ENCODE measurements at regions not wholly inside any gene's neighbourhood (a gene's known extent, or its start where the extent isn't known, plus 50 kb on each side); places are given as distances from the start of the nearest gene placed in this dataset.

- H3K27ac ChIP-seq: no peak overlapping the region
- POLR2A ChIA-PET (ENCODE audit: low non-redundant PET): no interaction called here
- CTCF ChIA-PET: no interaction called here
- no peak for TF ChIP-seq CTCF (conservative IDR thresholded peaks at IDR 0.05; ENCODE audit: low read depth)
- DNase-seq (ENCODE audit: low spot score): no peak
These were observed 104.2 kb upstream of the SORBS2 start for GRCh38 chr4:185916231-185916630.

GRCh38 chr4:185916683-185917082, 104.7 kb upstream of the SORBS2 start:
- no peak overlapping the region for H3K27ac ChIP-seq
- TF ChIP-seq CTCF (conservative IDR thresholded peaks at IDR 0.05; ENCODE audit: low read depth): no peak
- CTCF ChIA-PET: interaction anchor here (0.6 kb wide), 1 partner anchor 221 kb away, joined by 5 read pairs; no protein-coding TSS in a partner anchor
- POLR2A ChIA-PET (ENCODE audit: low non-redundant PET): no interaction called here
- no peak for DNase-seq (ENCODE audit: low spot score)

GRCh38 chr4:185919107-185919506, 107.1 kb upstream of the SORBS2 start:
- TF ChIP-seq CTCF (conservative IDR thresholded peaks at IDR 0.05; ENCODE audit: low read depth): no peak
- no peak overlapping the region for H3K27ac ChIP-seq
- ChIA-PET POLR2A (ENCODE audit: low non-redundant PET) (no interaction called here), CTCF (no interaction called here)
- no peak for DNase-seq (ENCODE audit: low spot score)

- no peak for TF ChIP-seq CTCF (conservative IDR thresholded peaks at IDR 0.05; ENCODE audit: low read depth)
- no peak overlapping the region for H3K27ac ChIP-seq
- CTCF ChIA-PET: interaction anchor here (0.6 to 0.8 kb wide), 2 partner anchors 105 to 151 kb away, joined by 3 read pairs; no protein-coding TSS in a partner anchor
- DNase-seq (ENCODE audit: low spot score): peak; percentile 36
- POLR2A ChIA-PET (ENCODE audit: low non-redundant PET): no interaction called here
These were observed 108.2 kb upstream of the SORBS2 start for GRCh38 chr4:185920171-185920570.

- ChIA-PET POLR2A (ENCODE audit: low non-redundant PET) (no interaction called here), CTCF (interaction anchor here (0.8 kb wide), 1 partner anchor 81 kb away, joined by 3 read pairs; no protein-coding TSS in a partner anchor)
- no peak for DNase-seq (ENCODE audit: low spot score)
- no peak overlapping the region for H3K27ac ChIP-seq
- no peak for TF ChIP-seq CTCF (conservative IDR thresholded peaks at IDR 0.05; ENCODE audit: low read depth)
These were observed 108.8 kb upstream of the SORBS2 start for GRCh38 chr4:185920691-185921260.

GRCh38 chr4:185921583-185922555, 109.9 kb upstream of the SORBS2 start:
- no peak for DNase-seq (ENCODE audit: low spot score)
- POLR2A ChIA-PET (ENCODE audit: low non-redundant PET): no interaction called here
- no peak for TF ChIP-seq CTCF (conservative IDR thresholded peaks at IDR 0.05; ENCODE audit: low read depth)

More at GRCh38 chr4:185921583-185922555, 109.9 kb upstream of the SORBS2 start:
- H3K27ac ChIP-seq: no peak overlapping the region
- CTCF ChIA-PET: interaction anchor here (0.8 kb wide), 1 partner anchor 82 kb away, joined by 3 read pairs; no protein-coding TSS in a partner anchor

Measured in RWPE1 (cell line).